Right ventricle myocardium superior (tissue), 1 donor: ENCODE measurements at regions not wholly inside any gene's neighbourhood (a gene's known extent, or its start where the extent isn't known, plus 50 kb on each side); places are given as distances from the start of the nearest gene placed in this dataset.

Experiments used
- ATAC-seq: fragments of 200-7000 bp; cut with Tn5 transposase; one replicate; pipeline ENCODE4 v1.9.1; 2020; ENCODE audit warnings: mild to moderate bottlenecking; ENCODE audit not compliant: poor library complexity
- DNase-seq: peaks from one replicate; pipeline ENCODE4 v3.0.0-alpha.2; 2020
- intact Hi-C: fragments of 100-400 bp; cut with DNase I; formaldehyde crosslinking; loops from one replicate; pipeline ENCODE4 v1.11.2; 2022
- donor health status: DM: no; HTN: yes; CAD: no; lungs with severe emphysema.

- intact Hi-C loops, result no loop called here
- DNase-seq (no peak), ATAC-seq (no peak)
Measured at GRCh38 chr3:177475356-177475665, 278.0 kb upstream of the TBL1XR1 start.

- intact Hi-C loops, result no loop called here
- ATAC-seq (no peak), DNase-seq (no peak)
Measured at GRCh38 chr3:177476495-177476894, 279.2 kb upstream of the TBL1XR1 start.

DNA sequence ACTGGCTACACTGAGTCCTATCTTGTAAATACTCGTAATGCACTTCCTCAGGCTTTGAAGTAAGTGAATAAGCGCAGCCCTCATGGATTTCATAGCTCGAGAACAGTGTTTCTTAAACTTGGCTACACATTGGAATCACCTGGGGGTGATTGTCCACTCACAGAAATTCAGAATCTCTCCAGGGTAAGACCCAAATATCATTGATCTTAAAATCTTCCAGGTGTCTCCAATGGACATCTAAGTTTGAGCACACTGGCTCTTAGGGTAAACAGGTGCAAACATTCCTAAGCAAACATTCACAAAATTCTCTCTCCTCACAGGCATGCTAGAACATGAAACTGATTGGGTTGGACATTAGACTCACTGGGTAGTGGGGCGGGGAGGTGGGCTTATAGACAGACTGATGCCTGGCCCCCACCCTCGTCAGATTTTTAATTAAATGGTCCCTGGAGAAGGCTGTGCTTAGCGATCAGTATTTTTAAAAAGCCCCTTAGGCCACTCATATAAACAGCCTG, 279.7 kb upstream of the TBL1XR1 start:
- intact Hi-C loops, result no loop called here
- ATAC-seq (no peak), DNase-seq (no peak)

GRCh38 chr3:177478170-177478867, 281.0 kb upstream of the TBL1XR1 start:
- intact Hi-C loops, result no loop called here
- peak; percentile 92 for ATAC-seq
- no peak for DNase-seq

DNA sequence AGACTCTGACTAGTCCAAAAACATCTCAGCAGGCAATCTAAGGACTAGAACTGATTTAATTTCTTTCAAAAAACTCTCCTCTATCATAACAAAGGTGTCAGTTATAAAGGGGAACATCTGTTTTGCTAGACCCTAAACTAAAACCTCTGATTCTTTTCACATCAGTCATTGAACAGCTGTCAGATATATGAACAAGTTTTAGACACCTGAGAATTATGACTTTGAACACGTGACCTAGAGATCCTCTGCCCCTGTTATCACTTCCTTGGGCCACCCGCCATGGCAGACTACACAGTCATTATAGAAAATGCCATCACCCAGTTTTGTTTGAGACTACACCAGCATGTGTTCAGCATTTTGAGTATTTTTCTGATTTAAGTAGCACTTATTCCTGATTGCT, 282.3 kb upstream of the TBL1XR1 start:
- intact Hi-C loops, result no loop called here
- ATAC-seq (no peak), DNase-seq (no peak)

- intact Hi-C loops, result no loop called here
- DNase-seq (no peak), ATAC-seq (no peak)
Measured at GRCh38 chr3:177481329-177481728, 284.0 kb upstream of the TBL1XR1 start.

GRCh38 chr3:177482048-177482691, 284.9 kb upstream of the TBL1XR1 start:
- DNase-seq (no peak), ATAC-seq (no peak)
- intact Hi-C loops, result no loop called here

- intact Hi-C loops, result no loop called here
- ATAC-seq (no peak), DNase-seq (no peak)
Measured at GRCh38 chr3:177483182-177483967, 286.1 kb upstream of the TBL1XR1 start.

DNA sequence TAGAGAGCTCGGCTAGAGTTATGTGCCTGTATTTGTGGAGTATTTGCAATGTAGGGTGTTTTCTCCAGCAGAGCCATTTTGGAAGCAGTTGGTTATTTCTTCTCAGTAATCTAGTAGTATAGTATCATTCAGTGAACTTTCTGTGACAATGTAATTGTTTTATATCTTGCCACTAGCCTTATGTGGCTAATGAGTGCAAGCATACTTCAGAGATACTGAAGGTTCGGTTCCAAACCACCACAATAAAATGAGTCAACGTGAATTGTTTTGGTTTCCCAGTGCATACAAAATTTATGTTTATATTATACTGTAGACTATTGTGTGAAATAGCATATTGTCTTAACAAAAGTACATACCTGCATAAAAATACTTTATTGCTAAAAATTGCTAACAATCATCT, 286.9 kb upstream of the TBL1XR1 start:
- intact Hi-C loops, result no loop called here
- no peak for ATAC-seq
- DNase-seq, result no peak

- intact Hi-C loops, result no loop called here
- ATAC-seq (no peak), DNase-seq (no peak)
Measured at GRCh38 chr3:177484926-177485325, 287.6 kb upstream of the TBL1XR1 start.

- DNase-seq (no peak), ATAC-seq (peak; percentile 55)
- intact Hi-C loops, result no loop called here
Measured at GRCh38 chr3:177487635-177488186, 290.4 kb upstream of the TBL1XR1 start.

DNA sequence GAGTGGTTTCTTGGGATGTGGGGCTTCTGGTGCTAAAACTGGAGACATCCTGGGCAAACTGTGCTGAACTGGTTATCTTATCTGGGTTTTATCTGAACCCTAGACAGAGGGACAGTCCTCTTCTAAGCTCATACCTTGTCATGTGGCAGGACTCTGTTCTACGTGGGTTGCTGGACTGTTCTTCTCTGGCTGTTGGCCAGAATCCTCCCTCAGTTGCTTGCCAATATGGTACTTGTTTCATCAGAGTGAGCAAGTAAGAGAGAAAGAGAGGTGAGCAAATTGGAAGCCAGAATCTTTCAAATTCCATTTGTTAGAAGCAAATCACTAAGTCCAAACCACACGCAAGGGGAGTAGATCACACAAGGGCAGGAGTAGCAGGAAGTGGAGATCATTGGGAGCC, 291.5 kb upstream of the TBL1XR1 start:
- no peak for DNase-seq
- ATAC-seq, result no peak
- intact Hi-C loops, result no loop called here

DNA sequence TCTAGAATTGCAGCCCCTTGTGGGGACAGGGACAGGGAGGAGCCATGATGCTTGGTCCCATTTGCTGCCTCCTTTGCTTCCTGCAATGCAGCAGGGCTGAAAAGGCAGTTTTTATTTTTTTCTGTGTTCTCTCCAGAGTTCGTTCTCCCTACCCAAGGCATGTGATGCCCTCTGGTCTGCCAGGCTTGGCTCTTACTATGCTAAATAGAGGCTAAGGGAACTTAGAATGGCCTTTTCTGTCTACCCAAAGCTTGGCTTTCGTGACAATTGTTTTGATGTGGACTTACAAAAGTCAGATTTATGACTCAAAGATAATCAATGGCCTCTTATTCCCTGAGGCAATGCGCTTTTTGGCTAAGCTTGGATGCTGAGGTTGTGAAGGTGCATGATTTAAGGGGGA, 293.3 kb upstream of the TBL1XR1 start:
- intact Hi-C loops, result no loop called here
- no peak for ATAC-seq
- DNase-seq, result no peak

DNA sequence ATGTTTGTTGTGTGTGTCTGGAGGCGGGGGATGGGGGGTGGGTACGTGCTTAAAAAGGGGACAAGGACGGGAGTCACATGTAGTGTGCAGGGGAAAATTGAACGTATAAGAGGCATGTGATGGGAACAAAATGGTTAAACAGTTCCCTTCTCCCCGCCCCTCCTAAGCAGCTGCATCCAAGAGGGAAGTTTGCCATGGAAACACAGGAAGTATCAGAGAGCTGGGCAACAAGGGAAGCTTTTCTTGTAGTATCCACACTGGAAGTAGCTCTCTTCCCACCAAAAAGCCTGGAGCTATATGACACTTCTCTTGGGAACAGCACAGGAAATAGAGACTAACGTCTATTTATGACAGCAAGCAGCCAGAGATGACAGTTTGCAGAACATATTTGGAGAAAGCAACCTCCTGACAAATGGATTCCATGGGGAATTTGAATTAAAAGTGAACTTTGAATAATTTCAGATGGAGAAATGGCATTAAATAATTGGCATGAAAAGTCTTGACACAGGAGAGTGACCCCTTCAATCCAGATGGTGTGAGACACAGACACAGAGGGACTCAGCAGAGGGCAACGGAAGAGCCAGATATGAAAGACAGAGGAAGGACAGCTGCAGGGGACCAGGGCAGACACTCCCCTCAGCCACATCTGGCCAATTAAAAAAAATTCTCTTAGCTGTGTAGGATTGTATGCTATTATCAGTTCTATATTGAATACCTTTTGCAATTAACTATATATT, 294.2 kb upstream of the TBL1XR1 start:
- DNase-seq (no peak), ATAC-seq (peak; percentile 71)
- intact Hi-C loops, result no loop called here

GRCh38 chr3:177493091-177493490, 295.8 kb upstream of the TBL1XR1 start:
- ATAC-seq, result no peak
- intact Hi-C loops, result no loop called here

DNA sequence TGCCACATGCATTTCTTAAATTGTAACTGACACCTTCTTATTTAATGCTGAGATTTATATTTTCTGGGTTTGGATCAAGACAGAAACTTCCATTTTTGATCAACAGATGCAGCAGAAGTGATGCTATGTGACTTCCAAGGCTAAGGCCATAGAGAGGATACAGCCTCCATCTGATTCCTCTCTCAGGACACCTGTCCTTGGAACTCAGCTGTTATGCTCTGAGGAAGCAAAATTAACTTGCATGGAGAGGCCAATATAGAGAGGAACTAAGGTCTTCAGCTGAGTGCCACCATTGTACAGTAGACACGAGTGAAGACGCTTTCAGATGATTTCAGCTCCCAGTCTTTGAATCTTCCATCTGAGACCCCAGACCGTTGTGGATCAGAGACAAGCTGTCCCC, 296.9 kb upstream of the TBL1XR1 start:
- no peak for ATAC-seq
- intact Hi-C loops, result no loop called here
- no peak for DNase-seq

More at GRCh38 chr3:177493091-177493490, 295.8 kb upstream of the TBL1XR1 start:
- no peak for DNase-seq

DNA sequence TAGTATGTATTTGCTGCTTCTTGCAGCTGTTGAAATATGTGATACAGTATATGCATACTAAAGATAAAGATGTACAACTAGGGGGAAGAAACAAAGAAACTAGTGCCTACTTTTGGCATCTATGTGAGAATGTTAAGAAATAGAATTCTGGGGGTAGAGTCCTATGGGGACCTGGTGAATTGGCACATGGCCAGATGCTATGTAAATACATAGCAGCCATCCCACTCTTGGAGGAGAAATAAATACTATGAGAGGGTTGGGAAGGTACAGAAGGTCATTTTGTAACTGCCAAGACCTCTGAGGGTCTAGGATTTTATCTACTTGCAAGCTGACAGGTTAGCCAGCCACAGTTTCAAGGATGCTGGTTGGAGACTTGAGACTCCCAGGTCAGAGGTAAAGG, 298.3 kb upstream of the TBL1XR1 start:
- no peak for ATAC-seq
- intact Hi-C loops, result no loop called here
- no peak for DNase-seq

- DNase-seq (no peak), ATAC-seq (no peak)
- intact Hi-C loops, result no loop called here
Measured at GRCh38 chr3:177498037-177498857, 301.0 kb upstream of the TBL1XR1 start.
